HEK293 (cell line): ENCODE measurements at regions not wholly inside any gene's neighbourhood (a gene's known extent, or its start where the extent isn't known, plus 50 kb on each side); places are given as distances from the start of the nearest gene placed in this dataset.

Experiments used
- EGR2 ChIP-seq: fragments of 450-650 bp; formaldehyde crosslinking; IDR thresholded peaks from 2 replicates; pipeline ENCODE4 v1.5.1; 2016; ENCODE audit warnings: low read depth, missing biosample characterization, missing genetic modification characterization
- SCRT1 ChIP-seq: fragments of 450-650 bp; formaldehyde crosslinking; IDR thresholded peaks from 2 replicates; pipeline ENCODE4 v1.5.1; 2016; ENCODE audit warnings: missing biosample characterization, missing genetic modification characterization, borderline replicate concordance
- TF ChIP-seq, protein P1 (sequence below): fragments of 450-650 bp; formaldehyde crosslinking; IDR thresholded peaks from 2 replicates; pipeline ENCODE4 v1.5.1; 2016; ENCODE audit warnings: missing biosample characterization, missing genetic modification characterization
- TF ChIP-seq, protein P2 (sequence below): fragments of 450-650 bp; formaldehyde crosslinking; IDR thresholded peaks from 2 replicates; pipeline ENCODE4 v1.5.1; 2016; ENCODE audit warnings: missing biosample characterization, missing genetic modification characterization
- TF ChIP-seq, protein P3 (sequence below): fragments of 450-650 bp; formaldehyde crosslinking; IDR thresholded peaks from 2 replicates; pipeline ENCODE4 v1.5.1; 2016; ENCODE audit warnings: missing biosample characterization, missing genetic modification characterization

DNA sequence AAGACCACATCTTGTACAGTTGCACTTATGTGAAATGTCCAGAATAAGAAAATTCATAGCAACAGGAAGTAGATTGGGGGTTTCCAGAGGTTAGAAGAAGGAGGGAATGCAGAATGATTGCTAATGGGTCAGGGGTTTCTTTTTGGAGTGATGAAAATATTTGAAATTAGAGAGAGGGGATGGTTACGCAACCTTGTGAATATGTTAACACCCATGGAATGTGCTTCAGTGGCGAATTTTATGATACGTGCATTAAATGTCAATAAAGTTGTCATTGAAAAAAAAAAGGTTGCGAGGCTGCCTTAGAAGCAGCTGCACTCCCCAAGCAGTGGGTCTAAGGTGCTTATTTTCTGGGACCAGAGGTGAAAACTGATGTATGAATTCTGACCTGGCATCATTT is 64.4 kb upstream of the SUB1 start:
- TF ChIP-seq SCRT1 (tag by site-specific recombination) (no peak), EGR2 (tag by site-specific recombination) (no peak)
- TF ChIP-seq, protein P1, sequence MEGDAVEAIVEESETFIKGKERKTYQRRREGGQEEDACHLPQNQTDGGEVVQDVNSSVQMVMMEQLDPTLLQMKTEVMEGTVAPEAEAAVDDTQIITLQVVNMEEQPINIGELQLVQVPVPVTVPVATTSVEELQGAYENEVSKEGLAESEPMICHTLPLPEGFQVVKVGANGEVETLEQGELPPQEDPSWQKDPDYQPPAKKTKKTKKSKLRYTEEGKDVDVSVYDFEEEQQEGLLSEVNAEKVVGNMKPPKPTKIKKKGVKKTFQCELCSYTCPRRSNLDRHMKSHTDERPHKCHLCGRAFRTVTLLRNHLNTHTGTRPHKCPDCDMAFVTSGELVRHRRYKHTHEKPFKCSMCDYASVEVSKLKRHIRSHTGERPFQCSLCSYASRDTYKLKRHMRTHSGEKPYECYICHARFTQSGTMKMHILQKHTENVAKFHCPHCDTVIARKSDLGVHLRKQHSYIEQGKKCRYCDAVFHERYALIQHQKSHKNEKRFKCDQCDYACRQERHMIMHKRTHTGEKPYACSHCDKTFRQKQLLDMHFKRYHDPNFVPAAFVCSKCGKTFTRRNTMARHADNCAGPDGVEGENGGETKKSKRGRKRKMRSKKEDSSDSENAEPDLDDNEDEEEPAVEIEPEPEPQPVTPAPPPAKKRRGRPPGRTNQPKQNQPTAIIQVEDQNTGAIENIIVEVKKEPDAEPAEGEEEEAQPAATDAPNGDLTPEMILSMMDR (tag by site-specific recombination): no peak
- TF ChIP-seq, protein P2, sequence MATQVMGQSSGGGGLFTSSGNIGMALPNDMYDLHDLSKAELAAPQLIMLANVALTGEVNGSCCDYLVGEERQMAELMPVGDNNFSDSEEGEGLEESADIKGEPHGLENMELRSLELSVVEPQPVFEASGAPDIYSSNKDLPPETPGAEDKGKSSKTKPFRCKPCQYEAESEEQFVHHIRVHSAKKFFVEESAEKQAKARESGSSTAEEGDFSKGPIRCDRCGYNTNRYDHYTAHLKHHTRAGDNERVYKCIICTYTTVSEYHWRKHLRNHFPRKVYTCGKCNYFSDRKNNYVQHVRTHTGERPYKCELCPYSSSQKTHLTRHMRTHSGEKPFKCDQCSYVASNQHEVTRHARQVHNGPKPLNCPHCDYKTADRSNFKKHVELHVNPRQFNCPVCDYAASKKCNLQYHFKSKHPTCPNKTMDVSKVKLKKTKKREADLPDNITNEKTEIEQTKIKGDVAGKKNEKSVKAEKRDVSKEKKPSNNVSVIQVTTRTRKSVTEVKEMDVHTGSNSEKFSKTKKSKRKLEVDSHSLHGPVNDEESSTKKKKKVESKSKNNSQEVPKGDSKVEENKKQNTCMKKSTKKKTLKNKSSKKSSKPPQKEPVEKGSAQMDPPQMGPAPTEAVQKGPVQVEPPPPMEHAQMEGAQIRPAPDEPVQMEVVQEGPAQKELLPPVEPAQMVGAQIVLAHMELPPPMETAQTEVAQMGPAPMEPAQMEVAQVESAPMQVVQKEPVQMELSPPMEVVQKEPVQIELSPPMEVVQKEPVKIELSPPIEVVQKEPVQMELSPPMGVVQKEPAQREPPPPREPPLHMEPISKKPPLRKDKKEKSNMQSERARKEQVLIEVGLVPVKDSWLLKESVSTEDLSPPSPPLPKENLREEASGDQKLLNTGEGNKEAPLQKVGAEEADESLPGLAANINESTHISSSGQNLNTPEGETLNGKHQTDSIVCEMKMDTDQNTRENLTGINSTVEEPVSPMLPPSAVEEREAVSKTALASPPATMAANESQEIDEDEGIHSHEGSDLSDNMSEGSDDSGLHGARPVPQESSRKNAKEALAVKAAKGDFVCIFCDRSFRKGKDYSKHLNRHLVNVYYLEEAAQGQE (tag by site-specific recombination): no peak
- TF ChIP-seq, protein P3, sequence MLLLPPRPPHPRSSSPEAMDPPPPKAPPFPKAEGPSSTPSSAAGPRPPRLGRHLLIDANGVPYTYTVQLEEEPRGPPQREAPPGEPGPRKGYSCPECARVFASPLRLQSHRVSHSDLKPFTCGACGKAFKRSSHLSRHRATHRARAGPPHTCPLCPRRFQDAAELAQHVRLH: no peak
